ENCODE measurements at regions not wholly inside any gene's neighbourhood (a gene's known extent, or its start where the extent isn't known, plus 50 kb on each side); places are given as distances from the start of the nearest gene placed in this dataset.
"Not testable (repeated sequence)": the region's sequence is repeated elsewhere in the genome, so short reads cannot be mapped to it uniquely, and the experiment has no call there.

DNA sequence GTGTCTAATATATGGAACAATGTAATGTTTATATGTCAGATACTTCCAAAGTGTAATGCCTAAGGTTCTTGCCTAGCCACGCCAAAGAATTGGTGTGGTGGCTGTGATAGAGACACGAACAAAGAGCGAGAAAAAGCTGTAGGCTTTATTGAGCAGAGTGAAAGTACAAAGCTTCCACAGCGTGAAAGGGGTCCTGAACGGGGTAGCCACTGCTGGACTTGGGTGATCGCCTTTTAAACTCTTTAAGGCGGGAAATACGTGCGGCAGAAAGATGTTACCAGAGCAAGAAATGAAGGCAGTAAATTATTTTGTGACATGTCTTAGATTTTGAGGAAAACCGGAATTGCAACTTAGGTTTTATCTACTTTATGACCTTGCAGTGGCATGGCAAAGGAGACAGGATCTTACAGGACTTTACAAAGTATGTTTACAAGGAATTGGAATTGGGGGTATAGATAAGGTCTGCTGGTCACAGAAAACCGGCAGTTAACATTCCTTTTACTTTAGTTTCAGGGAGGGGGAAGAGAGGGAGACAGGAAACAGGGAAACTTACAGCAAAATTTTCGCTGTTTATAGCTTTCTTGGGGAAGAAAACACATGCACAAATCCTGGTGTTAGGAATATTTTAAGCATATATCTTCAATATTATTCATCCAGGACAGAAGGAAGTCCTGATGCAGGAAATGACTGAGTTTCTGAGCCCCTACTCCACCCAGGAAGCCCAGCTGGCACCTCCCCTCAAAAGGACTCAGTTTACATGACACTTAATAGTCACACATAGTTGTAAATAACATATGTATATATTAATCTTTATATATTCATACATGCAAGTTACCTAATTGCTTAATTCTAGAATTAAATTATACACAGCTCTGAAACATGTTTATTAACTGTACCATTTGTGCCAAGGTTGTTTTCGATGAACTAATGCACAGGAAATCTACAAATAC, 421.3 kb upstream of the PABPC4L start:
- DNase-seq (ENCODE audit: low read depth) = not testable (repeated sequence)

DNA sequence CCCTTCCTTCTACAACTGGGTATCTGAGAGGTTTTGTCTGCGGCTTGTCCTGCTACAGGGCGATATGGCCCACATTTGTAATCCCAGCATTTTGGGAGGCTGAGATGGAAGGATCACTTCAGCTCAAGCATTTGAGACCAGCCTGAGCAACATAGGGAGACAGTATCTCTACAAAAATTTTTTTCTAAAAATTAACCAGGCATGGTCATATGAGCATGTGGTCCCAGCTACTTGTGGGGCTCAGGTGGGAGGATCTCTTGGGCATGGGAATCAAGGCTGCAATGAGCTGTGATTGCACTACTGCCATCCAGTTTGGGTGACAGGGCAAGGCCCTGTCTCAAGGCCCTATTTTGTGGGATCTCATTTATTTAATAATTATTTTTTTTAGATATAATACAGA, 420.6 kb upstream of the PABPC4L start:
- DNase-seq (ENCODE audit: low read depth) = no peak

DNA sequence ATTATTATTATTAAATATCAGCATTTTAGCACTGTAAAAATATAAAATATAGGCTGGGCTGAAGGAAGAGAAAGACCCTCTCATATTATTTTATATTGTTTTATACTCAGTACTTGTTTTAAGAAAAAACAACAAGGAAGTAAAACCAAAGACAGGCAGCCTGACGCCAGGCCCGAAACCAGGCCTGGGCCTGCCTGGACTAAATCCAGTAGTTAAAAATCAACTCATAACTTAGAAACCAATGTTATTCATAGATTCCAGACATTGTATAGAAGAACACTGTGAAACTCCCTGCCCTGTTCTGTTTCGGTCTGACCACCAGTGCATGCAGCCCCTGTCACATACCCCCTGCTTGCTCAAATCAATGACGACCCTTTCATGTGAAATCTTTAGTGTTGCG, 420.1 kb upstream of the PABPC4L start:
- DNase-seq (ENCODE audit: low read depth) = not testable (repeated sequence)

DNA sequence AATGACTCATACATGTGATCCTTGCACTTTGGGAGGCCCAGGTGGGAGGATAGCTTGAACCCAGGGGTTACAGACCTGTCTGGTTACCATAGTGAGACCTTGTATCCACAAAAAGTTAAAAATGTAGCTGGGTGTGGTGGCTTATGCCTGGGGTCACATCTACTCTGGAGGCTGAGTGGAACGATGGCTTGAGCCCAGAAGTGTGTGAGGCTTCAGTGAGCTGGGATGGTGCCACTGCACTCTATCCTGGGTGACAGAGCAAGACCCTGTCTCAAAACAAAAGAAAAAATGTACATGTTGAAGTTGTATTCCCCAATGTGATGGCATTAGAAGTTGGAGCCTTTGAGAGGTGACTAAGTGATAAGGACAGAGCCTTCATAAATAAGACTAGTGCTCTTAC, 409.4 kb upstream of the PABPC4L start:
- no peak for DNase-seq (ENCODE audit: low read depth)

DNA sequence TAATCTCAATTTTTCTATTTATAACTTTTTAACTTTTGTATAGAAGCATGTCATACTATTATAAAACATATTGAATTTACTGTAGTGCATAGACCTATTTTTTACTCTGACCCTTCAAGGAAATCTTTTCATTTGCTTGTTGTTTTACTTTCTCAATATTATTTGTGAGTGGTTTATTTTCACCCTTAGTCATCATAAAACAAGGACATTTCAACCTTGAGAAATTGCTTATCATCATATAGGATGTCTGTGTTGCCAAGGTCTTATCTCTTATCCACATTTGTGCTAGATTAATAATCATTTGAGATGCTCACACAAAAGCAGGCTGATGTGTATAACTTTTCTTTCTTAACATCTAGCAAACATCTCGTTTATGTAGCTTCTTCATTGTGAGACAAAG, 408.6 kb upstream of the PABPC4L start:
- no peak for DNase-seq (ENCODE audit: low read depth)

DNA sequence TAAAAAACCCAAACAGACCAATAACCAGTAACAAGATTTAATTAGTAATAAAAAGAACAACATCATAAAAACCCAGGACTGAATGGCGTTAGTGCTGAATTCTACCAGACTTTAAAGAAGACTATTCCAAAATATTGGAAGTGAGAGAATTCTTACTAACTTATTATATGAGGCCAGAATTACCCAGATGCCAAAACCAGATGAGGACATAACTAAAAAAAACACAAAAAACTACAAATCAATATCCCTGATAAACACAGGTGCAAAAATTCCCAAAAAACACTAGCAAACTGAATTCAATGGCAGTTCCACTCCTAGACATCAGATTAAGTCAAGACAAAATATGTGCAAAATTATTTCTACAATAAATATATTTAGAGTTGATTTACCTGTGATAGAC, 400.1 kb upstream of the PABPC4L start:
- no peak for DNase-seq (ENCODE audit: low read depth)

DNA sequence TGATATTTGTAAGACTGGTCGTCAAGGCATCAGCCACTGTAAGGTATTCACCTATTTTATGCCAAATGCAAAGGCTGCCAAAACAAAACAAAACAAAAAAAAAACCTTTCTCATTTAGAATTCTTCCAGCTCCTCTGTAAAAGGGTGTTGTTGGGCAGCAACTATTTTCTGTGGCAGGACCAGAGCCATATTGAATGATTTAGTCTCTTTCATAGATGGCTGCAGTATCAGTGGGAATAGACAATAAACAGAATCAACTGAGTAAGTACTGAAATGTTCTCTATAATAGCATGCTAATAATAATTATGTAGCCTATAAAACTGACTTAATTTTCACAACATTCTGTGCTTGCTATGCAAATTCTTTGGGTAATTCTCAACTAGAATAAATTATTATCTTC, 389.7 kb upstream of the PABPC4L start:
- no peak for DNase-seq (ENCODE audit: low read depth)

DNA sequence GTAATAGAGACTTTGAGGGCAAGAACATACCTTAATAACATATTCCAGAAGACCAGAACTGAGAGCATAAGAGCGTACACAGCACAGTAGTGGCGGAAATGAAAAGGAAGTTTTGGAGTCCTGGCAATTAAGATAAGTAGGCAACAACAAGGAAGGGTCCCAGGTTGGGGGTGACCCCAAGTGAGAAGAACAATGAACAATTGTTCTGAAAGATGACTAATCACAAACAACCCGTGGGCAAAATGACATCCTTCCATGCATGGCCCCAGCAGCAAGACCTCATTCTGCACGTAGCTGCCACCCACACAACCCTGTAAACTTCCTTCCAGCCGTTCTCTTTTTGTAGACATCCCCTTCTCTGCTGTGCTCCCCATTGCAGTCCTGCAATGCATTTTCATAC, 384.4 kb upstream of the PABPC4L start:
- peak; percentile 6 for DNase-seq (ENCODE audit: low read depth)

DNA sequence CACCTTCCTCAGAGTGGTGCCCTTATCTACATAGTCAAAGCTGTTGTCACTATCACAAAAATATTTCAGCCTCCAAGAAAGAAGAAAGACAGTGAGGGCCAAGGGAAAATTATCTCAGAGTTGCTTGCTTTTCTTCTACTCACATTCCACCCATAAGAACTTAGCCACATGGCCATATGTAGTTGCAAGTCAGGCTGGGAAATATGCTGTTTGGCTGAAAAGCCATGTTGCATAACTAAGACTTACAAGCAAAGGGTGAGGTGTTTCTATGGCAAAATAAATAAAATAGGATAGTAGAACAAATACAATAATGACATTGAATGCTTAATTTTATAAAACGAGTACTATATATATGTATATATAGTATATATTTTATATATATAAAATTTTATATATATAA, 365.9 kb upstream of the PABPC4L start:
- DNase-seq (ENCODE audit: low read depth) = no peak

DNA sequence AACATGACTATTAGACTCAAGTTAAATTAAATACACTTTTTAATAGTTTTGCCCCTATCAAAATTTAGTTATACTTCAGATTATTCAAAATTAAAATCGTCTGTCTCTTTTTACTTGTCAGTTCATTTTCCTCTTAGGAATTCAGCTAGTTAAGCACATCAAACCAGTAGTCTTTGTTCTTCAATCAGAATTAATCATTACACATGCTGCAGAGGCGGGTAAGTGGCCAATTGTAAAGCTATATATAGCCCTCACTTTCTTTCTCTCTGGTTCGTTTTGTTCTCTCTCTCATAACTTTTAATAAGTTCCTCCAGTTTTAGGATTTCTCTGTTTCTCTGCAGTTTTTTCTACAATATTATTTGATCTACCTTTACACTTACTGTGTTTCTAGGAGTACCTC, 359.1 kb upstream of the PABPC4L start:
- DNase-seq (ENCODE audit: low read depth) = no peak

DNA sequence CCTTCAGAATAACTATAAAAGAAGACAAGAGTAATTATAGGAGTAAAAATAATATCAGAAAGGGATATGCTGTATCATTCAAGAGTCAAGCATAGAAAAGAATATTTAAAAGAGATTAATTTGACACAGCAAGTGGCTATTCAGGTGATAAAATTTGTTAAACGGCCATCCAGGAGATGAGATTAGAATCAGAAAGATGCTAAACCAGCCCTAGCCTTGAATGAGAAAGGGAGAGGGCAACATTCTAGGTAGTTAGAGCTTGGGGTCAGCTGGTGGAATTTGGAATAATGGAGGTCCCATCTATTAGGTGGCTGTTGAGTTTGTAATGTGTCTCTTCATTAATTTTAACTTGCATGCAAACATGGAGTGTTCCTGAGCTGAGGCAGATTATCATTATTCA, 350.5 kb upstream of the PABPC4L start:
- DNase-seq (ENCODE audit: low read depth) = no peak

DNA sequence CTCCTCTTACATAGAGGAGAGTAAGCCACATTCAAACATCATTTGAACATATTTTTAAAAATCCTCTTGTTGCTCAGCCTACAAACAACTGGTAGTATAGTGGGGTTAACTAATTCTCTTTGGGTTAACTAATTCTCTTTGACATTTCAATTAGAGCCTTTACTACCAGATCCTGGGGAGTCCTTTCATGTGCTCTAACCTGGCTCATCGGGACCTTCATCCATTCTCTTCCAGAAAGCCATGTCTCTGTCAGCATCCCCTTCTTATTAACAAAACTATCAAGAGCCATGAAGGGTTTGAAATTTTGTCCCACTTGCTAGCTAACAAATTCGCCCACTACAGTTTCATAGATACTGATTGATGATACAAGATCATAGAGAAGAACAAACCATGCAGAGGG, 349.8 kb upstream of the PABPC4L start:
- no peak for DNase-seq (ENCODE audit: low read depth)

DNA sequence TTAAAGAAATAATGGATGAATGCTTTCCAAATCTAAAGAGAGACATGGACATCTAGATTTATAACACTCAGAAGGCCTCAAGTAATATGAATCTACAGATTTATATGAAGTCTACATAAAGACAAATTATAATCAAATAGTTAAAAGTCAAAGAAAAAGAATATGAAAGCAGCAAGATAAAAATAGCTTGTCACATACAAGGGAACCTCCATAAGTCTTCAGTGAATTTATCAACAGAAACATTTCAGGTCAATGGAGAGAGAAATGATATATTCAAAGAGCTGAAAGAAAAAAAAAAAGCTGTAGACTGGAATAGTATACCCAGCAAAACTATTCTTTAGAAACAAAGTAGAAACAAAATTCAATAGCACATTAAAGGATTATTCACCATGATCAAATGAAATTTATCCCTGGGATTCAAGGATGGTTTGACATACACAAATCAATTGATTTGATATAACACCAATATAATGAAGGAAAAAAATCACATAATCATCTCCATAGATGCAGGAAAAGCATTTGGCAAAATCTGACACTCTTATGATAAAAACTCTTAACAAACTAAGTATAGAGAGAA, 346.6 kb upstream of the PABPC4L start:
- DNase-seq (ENCODE audit: low read depth) = no peak

DNA sequence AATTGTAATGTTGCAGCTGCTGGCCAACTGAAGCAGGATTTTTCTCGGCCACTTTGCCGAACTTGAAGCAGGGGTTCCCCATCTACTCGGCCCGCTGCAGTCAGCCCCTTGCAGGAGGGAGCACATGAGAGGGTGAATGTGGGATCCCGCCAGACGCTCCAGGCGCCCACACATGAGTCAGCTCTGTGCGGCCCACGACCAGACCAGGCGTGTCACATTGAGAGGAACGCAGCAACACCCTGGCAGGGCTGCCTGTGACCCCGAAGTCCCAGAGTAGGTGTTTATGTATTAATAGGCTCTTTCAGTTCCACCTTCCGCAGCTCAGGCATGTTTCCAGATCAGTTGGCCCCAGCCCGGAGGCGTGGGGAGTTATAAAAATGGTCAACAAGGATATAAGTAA, 344.7 kb upstream of the PABPC4L start:
- no peak for DNase-seq (ENCODE audit: low read depth)

DNA sequence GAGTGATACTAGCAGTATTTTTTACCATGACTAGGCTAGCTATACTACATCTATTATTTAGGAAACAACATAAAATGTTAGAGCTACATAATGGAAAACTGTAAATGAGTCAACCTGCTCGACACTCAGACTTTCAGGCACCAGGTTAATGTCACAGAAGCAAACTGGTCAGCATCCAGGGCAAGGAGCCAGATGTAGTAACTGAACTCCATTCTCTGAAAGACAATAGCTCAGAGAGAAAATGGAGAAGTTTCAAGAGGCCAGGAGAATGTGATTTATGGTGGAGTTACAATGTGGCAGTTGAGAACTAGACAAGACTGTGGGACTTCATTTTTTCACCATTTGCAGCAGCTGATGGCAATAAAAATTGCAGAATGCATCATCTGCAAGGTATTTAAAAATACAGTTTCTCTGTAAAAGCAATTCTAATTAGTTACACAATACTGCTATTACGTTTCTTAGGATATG, 342.7 kb upstream of the PABPC4L start:
- no peak for DNase-seq (ENCODE audit: low read depth)

DNA sequence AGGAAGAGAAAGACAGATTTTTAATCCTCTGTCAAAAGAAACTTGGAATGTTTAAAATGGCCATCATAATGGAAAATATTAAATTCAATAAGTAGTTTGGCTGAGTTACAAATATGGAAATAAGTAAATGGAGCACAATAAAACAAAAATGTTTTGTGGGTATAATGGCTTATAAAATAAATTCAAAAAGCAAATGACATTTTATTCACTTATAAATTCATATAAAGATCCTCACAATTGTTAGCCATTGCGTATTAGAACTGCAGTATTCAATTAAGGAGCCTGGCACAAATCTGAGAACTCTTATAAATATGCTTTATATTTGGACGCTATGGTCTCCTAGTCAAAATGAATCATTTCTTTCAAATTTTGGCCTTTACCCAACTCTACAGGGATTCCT, 339.0 kb upstream of the PABPC4L start:
- no peak for DNase-seq (ENCODE audit: low read depth)

DNA sequence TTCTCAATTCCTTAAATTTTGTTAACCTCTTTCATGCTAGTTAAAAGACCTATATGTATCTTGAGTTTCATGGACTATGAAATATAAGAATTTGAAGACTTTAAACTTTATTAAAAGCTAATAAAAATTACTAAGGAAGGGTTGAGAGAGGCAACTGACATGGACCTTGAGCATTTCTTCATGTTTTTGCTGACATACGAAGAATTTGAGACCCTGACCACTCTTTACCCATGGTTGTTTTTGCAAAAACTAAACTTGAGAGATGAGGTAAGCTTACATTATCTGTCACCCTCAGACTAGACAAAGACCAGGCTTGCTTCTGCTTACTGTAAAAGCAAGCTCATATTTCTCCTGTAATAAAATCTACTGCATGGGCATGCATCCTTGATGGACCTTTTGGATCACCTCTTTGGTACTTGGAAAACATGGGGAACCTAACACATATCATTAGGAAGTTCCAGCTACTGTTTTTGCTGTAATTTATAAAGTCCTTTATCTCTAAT, 338.2 kb upstream of the PABPC4L start:
- DNase-seq (ENCODE audit: low read depth) = no peak

DNA sequence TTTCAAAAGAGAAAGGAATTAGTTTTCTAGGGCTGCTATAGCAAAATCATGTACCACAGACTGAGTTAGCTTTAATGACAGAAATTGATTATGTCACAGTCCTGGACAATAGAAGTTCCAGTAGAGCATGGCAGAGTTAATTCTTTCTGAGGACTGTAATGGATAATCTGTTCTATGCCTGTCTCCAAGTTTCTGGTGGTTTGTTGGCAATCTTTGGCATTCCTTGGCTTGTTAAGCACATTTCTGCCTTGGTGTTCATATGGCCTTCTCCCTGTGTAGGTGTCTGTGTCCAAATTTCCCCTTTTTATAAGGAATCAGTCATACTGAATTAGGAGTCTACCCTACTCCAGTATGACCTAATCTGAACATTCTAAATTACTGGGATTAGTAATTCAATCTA, 336.1 kb upstream of the PABPC4L start:
- no peak for DNase-seq (ENCODE audit: low read depth)

DNA sequence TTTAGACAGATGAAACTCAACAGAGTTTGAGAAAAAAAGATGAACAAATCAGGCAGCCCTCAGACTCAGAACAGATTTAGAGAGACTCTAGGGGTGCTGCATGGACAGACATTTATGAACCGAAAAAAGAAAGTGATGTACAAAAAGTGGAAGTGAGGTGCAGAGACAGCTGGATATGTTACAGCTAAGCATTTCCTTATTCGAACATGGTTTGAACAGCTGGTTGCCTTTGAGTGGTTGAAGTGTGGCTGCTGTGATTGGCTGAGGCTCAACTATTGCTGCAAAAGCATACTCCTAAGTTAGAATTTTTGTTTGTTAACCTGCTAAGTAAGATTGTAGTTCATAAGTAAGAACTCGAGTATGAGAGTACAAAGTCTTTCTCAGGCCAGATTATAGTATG, 331.5 kb upstream of the PABPC4L start:
- DNase-seq (ENCODE audit: low read depth) = no peak

DNA sequence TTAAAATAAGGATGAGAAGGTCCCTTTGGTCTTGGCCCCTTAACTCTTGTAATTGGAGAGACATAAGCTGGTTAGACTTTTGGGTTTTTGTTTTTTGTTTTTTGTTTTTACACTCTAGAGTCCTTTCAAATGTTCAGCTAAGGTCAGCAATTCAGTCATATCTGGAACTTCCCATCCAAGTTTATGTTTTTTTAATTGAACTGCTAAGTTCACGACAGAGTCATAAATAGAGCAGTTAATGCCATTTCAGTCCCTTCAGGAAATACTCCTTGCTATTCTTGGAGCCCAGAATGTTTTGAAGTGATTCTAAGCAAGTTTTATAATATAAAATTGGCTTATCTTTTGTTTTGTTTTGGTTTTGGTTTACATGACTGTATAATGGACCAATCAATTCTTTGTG, 329.4 kb upstream of the PABPC4L start:
- DNase-seq (ENCODE audit: low read depth) = no peak

DNA sequence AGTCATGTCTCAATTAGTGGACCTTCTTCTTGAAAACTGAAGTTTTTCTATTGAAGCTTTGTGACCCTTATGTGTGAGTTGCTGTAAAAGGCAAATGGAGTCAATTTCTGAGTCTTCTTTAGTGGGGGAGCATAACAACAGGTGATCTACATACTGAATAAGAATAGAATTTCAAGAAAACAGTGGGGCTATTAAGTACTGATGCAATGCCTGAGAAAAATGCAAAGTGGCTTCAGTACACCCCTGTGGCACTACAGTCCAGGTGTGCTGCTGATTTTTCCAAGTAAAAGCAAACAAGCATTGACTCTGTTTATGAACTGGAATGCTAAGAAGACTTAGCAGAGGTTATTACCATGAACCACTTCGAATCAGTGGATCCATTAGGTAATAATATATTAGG, 328.0 kb upstream of the PABPC4L start:
- no peak for DNase-seq (ENCODE audit: low read depth)

DNA sequence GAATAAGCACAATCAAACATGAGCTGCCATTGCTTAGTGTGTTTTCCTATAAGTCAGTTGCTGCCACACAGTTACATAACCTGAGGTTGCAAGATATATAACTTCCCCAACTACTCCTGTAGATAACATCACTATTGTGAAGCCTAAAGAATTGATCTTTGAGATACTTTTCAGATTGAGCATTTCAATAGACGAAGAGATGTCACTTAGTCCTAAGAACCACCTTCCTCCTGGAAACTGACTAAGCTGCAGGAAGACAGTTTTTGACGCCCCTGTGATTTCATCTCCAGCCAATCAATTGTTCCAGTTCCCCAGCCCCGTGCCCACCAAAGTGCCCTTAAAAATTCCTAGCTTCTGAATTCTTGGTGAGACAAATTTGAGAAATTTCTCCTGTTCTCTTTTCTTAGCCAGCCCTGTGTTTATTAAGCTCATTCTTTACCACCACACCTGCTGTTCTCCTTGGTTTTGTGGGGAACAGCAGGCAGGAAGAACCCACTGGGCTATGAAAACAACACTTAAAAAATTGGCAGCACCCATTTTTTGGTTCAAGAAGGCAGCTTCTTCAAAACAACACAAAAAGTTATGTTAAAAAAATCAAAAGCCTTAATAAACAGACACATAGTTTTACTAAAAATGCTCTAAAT, 317.1 kb upstream of the PABPC4L start:
- no peak for DNase-seq (ENCODE audit: low read depth)

DNA sequence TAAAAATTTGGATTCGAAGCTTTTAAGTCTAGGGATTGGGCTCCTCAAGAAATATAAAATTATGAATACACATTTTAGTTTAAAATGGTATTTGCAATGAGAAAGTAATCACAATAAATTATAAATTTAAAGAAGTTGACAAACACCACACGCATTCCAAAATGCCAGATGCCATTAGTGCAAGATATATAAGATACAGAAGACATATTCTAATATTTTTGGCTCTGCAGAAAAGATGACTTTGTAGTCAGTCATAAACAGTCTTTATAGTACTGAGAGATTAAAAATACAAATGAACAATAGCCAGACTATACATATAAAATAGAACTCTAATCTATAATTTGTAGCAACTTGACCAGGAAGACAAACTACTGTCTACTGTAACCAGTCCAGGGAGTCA, 309.0 kb upstream of the PABPC4L start:
- no peak for DNase-seq (ENCODE audit: low read depth)
